ENCODE measurements at regions not wholly inside any gene's neighbourhood (a gene's known extent, or its start where the extent isn't known, plus 50 kb on each side); places are given as distances from the start of the nearest gene placed in this dataset.

DNA sequence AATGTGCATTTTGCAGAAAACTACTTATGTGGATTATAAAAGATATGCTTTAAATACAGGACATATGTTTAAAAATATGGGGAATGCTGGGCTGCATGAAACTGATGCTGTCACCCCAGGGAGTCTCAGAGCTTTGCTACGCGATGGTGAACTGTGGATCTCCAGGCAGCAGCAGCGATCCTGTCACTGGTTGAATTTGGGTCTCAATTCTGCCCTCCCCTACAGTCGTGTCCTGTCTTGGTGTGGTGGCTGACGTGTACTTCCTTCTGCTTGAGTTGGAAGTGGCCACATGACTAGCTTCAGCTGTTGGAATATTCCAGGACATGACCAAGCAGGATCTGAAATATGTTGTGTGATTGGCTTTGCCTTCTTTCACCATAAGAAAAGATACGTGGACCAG, 222.9 kb upstream of the AJAP1 start:
- TF ChIP-seq POLR2A (IDR thresholded peaks at IDR 0.05; ENCODE audit: low read length) (no peak), GATA1 (IDR thresholded peaks at IDR 0.05; ENCODE audit: low read depth, low read length) (no peak)
- DNase-seq: no peak

GRCh38 chr1:4433075-4433474, 221.3 kb upstream of the AJAP1 start:
- DNase-seq: no peak

DNA sequence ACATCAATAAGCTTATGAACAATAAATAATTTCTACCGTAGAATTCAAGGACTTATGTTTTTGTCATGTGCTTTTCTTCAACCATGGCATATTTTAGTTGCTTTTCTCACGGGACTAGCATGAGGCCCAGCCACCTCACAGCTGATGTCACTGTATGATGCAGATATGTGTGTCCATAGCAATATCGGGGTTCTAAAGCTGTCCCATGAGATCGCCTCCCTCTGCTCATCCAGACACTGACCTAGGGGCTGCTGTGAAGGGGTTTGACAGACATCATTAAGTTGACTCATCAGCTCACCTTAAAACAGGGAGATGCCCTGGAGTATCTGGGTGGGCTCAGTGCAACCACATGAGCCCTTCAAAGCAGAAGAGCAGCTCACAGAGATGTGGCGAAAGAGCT, 210.3 kb upstream of the AJAP1 start:
- TF ChIP-seq POLR2A (IDR thresholded peaks at IDR 0.05; ENCODE audit: low read length) (no peak), GATA1 (IDR thresholded peaks at IDR 0.05; ENCODE audit: low read depth, low read length) (no peak)
- DNase-seq: no peak

More at GRCh38 chr1:4433075-4433474, 221.3 kb upstream of the AJAP1 start:
- TF ChIP-seq GATA1 (IDR thresholded peaks at IDR 0.05; ENCODE audit: low read depth, low read length): no peak
- no peak for TF ChIP-seq POLR2A (IDR thresholded peaks at IDR 0.05; ENCODE audit: low read length)

DNA sequence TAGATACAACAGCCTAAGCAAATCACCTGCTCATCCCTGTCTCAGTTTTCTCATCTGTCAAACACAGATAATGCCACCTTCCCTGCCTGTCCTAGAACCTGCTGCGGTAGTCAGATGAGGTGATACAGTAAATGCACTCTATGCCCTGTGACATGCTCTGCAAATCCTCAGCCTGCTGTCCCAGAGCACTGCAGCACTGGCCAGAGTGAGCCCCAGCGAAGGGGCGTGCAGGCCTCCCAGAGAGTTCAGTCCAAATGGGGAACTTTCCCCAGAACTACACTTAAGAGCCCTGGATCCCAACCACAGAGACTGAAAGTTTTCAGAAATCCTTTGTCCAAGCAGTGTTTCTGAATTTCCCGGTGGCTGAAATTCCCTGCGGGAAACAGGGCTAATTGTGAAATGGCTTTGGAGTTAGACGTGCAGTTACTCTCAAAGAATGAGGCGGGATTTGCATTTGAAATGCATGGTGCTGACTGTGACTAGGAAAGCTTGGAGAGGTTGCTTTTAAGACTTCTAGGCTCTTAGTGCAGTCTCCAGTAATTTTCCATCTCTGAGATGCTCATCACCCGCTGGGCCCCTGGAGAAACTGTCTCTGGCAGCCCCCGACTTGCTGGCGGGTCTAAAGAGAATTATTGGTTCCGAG, 206.5 kb upstream of the AJAP1 start:
- no peak for DNase-seq
- no peak for TF ChIP-seq POLR2A (IDR thresholded peaks at IDR 0.05; ENCODE audit: low read length)
- no peak for TF ChIP-seq GATA1 (IDR thresholded peaks at IDR 0.05; ENCODE audit: low read depth, low read length)

DNA sequence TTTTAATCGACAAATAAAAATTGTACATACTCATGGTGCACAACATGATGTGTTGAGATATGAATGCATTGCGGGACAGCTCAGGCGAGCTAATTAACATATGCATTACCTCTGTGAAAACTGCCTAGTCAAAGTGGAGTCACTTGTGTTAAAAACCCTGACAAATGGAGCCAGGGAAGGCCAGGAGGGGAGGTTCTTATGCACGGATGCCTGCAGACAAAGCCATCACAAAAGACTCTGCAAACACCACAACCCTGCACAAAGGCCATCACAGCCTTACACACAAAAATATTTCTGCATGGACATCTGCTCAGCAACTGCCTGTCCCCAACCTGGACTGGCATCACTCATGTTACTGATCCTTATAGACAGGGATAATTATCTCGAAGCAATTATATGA, 204.4 kb upstream of the AJAP1 start:
- TF ChIP-seq GATA1 (IDR thresholded peaks at IDR 0.05; ENCODE audit: low read depth, low read length) (no peak), POLR2A (IDR thresholded peaks at IDR 0.05; ENCODE audit: low read length) (no peak)
- DNase-seq: no peak

GRCh38 chr1:4452701-4453100, 201.7 kb upstream of the AJAP1 start:
- DNase-seq: no peak
- TF ChIP-seq POLR2A (IDR thresholded peaks at IDR 0.05; ENCODE audit: low read length): no peak
- no peak for TF ChIP-seq GATA1 (IDR thresholded peaks at IDR 0.05; ENCODE audit: low read depth, low read length)

DNA sequence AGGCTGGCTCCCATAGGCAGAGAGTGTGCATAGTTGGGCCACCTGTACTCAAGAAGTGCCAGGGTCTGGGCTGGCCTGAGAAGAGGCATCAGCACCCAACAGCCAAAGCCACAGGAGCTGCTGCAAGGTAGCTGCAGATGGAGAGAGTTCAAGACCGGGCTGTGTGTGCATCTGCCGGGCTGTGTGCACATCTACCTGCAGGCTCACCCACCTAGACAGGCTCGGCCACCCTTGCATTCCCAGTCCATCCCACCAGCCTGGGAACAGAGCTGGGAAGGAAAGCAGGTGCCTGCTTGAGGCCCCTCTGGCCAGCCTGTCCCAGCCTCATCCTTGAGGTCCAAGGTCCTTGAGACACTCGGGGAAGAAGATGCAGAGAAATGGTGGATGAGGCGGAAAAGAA, 194.4 kb upstream of the AJAP1 start:
- DNase-seq: no peak
- TF ChIP-seq POLR2A (IDR thresholded peaks at IDR 0.05; ENCODE audit: low read length): no peak
- no peak for TF ChIP-seq GATA1 (IDR thresholded peaks at IDR 0.05; ENCODE audit: low read depth, low read length)

DNA sequence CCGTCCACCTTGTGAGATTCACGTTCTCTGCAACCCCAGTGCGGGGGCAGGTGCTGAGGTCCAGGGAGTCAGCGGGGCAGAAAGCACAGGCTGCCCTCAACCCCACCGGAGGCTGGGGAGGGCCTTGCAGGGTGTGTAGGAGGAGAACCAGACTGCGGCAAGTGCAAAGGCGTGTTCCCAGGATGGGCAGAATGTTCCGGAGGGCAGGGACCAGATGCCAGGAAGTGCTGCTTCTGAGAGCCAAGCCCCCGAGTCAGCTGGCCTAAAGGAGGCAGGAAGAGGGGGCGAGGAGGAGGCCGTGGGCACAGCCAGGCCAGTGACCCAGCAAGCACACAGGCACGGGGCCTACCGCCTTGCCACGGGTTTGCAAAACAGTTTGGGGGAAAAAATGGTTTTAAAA, 193.8 kb upstream of the AJAP1 start:
- TF ChIP-seq GATA1 (IDR thresholded peaks at IDR 0.05; ENCODE audit: low read depth, low read length): no peak
- TF ChIP-seq POLR2A (IDR thresholded peaks at IDR 0.05; ENCODE audit: low read length): no peak
- DNase-seq: no peak

- no peak for DNase-seq
- TF ChIP-seq POLR2A (IDR thresholded peaks at IDR 0.05; ENCODE audit: low read length) (no peak), GATA1 (IDR thresholded peaks at IDR 0.05; ENCODE audit: low read depth, low read length) (no peak)
Observed at GRCh38 chr1:4461726-4462290, 192.6 kb upstream of the AJAP1 start.

GRCh38 chr1:4462831-4463484, 191.5 kb upstream of the AJAP1 start:
- DNase-seq: no peak
- TF ChIP-seq GATA1 (IDR thresholded peaks at IDR 0.05; ENCODE audit: low read depth, low read length): no peak

DNA sequence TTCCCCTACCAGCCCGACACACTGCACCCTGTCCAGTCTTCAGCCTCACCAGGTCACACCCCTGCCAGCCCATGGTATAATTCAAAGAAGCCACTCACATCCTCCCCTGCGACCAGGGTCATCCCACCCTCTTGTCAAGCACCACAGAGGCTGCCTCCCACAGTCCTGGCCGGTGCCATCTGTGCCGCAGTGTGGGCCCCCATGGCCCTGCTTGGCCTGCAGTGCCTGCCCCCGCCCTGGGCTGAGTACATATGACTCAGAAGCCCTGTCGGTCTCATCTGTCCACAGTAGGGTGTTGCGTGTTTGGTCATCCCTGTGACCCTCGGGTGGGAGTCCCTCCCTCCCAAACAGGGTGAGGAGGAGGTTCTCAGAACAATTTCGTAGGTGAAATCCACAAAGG, 190.8 kb upstream of the AJAP1 start:
- TF ChIP-seq POLR2A (IDR thresholded peaks at IDR 0.05; ENCODE audit: low read length) (no peak), GATA1 (IDR thresholded peaks at IDR 0.05; ENCODE audit: low read depth, low read length) (no peak)
- DNase-seq: no peak

DNA sequence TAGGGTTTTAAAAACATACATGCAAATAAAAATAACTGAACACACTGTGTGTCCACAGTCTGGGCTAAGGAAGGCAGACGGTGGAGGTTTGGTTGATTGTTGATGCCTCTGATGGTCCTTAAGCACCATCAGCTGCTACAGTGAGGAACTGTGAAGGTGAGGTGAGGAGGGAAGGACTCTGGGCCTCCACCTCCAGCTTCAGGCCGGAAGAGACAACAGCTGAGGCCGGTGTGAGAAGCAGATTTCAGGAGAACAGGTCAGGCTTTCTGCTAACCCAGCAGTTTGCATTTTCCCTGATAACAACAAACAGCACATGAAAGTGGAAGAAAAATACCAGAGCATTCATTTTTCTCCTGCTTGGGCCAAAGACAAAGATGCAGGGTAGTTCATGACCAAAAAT, 189.9 kb upstream of the AJAP1 start:
- no peak for DNase-seq
- TF ChIP-seq POLR2A (IDR thresholded peaks at IDR 0.05; ENCODE audit: low read length) (no peak), GATA1 (IDR thresholded peaks at IDR 0.05; ENCODE audit: low read depth, low read length) (no peak)

DNA sequence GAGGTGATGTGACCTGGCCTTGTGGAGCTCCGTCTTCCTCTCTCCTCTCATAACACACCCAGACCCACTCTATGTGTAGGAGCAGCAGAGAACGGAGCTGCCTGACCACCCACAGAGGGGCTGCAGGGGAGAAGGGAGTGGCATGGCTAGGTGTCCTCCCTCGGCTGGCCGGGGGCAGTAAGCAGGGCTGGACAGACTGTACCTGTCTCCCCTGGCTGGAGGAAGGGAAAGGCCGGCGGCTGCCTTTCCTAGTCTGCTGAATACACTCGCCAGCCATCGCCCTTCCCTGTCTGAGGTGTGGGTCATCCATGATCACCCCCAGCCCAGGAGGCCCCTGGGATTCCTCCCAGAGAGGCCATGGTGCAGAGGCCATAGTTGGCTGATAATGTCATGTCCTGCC, 187.2 kb upstream of the AJAP1 start:
- TF ChIP-seq POLR2A (IDR thresholded peaks at IDR 0.05; ENCODE audit: low read length) (no peak), GATA1 (IDR thresholded peaks at IDR 0.05; ENCODE audit: low read depth, low read length) (no peak)

GRCh38 chr1:4468386-4468785, 186.0 kb upstream of the AJAP1 start:
- no peak for DNase-seq
- TF ChIP-seq GATA1 (IDR thresholded peaks at IDR 0.05; ENCODE audit: low read depth, low read length): no peak
- no peak for TF ChIP-seq POLR2A (IDR thresholded peaks at IDR 0.05; ENCODE audit: low read length)

More for the DNA sequence above, 187.2 kb upstream of the AJAP1 start:
- DNase-seq: no peak

Data from erythroblast (primary cell).